NCI-H2081 (cell line): ENCODE measurements at regions not wholly inside any gene's neighbourhood (a gene's known extent, or its start where the extent isn't known, plus 50 kb on each side); places are given as distances from the start of the nearest gene placed in this dataset.

Source experiments
- DNase-seq, 2 experiments: peaks; one replicate each; lab custom pipeline; 2025; lab: John Stamatoyannopoulos, UW

DNA sequence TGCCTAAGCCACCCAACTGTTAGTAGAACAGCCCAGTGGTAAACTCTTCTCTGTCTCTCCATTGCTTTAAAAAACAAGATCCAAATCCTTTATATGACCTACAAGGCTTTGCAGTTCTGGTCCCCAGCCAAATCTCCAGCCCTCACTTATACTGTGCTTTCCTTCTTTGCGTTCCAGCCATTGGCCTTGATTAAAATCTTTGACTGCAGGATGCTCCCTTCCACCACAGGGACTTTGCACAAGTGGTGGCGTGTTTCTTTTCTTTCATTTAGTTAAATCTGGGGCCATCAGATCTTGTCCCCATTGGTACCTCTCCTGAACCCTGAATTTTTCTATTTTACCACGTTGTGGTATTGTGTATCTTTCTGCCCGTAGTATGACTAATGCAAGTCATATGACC lies 183.7 kb downstream of the VRK1 start:
- DNase-seq, result no peak

DNA sequence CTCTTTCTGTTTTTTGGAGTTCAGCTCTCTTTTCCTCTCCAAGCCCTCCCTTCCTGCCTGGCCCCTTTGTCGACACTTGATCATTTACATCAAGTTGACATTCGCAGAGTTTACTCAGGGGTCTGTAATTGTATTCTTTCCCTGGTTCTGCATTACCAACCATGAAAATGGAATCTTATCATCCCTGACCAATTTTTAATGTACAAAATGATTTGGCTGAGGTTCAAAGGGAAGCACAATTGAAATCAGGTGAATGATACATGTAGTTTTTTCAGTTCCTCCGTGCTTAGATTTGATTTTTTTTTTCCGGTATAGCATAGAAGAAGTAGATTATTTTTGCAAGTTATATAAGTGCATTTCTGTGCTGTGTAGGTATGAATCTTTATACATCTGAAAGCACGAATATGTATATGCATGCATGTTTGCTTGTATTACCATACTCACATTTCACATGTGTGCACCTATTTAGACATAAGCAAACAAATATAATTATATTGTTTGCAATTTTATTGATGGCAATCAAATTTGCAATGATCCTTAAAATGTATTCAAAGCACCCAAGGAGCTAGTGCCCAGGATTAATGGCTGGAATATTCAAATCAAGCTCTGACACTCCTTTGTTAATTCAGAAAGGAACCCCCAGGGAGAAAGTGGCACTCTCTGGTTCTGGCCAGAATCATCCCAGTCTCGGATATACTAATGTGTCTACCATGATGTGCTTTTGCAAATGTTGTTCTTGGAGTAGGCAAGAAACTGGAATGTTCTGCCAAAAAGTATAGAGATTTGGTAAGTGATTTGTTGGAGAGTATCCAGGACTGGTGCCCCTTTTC lies 189.3 kb downstream of the VRK1 start:
- DNase-seq, result no peak

DNA sequence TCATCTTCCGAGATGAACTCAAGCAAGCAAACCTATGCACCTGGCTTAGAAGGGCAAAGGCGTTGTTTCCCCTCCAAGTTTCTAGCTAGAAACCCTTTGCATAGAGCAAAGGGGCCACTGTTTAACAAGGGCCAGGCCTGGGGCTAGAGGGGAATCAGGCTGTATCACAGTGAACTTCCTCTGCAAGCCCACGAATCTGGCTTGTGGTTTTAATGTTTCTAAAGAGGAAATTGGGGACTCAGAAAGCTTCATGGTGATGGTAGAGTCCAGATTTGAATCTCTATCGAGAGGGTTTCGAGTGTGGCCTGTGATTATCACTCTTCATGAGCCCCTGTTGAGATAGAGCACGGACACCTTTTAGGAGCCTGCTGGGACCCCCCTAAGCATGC lies 189.9 kb downstream of the VRK1 start:
- DNase-seq, result no peak

DNA sequence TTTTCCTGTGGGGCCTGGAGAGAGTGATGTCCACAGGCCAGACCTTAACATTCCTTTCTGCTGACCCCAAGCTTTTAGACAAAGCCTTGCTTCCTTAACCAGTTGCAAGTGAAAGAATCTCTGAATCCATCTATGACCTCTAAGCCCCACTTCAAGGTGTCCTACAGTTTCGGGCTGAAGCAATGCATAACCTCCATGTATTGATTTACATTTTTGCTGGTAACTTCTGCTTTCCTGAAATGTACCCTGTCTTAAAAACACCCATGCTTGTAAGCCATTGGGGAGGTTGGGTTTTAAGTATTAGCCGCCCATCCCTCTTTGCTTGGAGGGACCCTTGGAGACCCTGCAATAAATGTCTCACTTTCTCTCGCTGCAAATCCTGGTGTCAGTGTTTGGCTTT lies 190.6 kb downstream of the VRK1 start:
- no peak for DNase-seq

DNA sequence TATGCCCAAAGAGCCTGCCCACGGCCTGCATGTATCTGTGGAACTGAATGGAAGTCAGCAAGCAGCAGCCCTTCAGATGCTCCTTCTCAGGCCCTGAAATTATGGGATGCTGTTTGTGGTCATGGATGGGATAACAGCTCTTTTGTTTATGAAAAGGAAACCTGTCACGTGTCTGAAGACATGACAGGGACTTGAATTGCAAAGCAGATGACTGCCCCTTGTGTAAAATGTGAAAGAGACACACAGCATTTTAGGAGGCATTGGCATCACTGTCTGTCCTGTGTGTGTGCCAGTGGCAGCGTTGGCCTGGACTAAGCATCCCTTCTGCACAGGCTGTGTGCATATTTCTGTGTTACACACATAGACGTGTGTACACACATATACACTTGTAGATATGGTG lies 192.1 kb downstream of the VRK1 start:
- no peak for DNase-seq

DNA sequence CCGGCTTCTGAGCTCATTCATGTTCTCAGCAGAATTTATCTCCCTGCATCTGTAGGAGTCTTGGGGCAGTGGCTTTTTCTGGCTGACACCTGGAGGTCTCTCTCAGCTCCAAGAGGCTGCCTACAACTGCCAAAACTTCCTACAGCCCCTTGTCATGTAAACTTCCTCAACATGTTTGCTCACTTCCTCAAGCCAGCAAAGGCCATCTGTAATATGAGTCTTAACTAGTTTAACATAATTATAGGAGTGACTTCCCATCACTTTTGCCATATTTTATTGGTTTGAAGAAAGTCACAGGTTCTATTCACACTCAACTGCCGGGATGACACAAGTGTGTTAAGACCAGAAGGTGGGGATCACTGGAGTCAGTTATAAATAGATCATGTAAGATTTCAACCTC lies 194.0 kb downstream of the VRK1 start:
- no peak for DNase-seq

DNA sequence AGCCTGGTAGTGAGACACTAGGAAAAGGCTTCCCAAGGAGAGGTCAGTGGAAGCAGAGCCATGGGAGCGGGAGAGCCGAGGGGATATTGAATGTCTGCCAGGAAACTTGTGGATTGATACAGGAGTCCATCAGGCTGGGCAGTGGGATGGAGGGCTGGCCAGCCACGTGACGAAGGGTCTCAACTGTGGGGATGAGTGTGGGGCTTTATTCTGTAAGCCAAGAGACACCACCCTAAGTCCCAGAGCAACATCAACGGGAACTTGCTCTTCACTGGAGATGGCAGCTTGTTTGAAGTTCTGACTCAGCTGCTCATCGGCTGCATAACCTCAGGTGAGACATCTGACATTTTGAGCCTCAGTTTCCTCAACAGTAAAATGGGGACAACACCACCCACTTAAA lies 197.8 kb downstream of the VRK1 start:
- no peak for DNase-seq

DNA sequence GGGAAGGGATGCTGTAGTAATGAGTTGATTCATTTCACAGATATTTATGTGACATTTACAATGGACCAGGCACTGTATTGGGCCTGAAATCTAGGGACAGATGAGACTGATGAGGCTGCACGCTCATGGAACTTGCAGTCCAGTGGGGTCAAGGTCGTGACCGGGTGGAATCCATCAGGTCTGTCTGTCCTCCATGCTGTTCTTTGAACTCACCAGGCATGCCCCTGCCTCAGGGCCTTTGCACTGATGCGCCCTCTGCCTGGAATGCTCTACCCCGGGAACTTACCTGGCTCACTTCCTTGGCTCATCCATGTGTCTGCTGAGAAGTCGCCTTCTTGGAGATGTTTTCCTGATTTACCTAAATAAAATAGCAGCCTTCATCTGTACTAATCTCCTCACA lies 200.1 kb downstream of the VRK1 start:
- DNase-seq, result no peak

DNA sequence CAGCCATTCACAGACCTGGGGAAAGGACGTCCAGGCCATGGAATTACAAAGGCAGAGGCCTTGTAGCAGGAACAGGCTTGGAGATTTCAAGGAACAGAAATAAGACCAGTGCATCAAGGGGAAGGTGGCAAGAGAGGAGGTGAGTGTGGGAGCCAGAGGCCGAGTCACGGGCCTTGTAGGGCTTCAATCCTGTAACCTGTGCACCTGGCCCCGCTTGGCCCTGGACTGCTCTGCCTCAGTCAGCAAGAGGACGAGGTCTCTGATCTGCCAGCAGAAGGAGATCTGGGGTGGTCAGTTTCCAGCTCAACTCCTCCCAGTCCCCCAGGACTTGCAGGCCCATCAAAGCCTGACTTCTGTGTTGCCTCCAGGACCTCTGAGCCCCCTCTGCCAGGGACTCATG lies 200.8 kb downstream of the VRK1 start:
- DNase-seq, result no peak

DNA sequence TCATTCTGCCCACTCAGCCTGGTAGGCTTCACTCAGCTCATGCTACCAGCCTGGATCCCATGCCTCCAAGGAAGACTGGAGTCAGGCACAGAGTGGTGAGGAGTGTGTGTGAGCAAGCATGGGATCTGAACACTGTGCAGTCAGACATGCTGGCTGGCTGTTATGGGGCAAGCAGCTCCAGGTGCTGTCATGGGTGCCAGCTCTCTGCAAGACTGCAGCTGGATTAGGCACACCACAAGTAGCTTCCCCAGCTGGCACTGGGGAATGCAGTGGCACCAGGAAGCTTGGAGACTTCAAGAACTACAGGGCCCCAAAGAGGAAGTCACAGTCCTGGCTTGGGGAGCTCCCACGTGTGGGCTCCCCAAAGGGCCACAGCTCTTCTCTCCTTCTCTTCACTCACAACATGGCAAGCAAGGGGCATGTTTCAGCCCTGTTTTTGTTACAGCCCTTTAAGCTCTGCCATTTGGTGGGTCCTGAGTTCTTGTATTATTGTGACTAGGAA lies 202.5 kb downstream of the VRK1 start:
- DNase-seq, result no peak

DNA sequence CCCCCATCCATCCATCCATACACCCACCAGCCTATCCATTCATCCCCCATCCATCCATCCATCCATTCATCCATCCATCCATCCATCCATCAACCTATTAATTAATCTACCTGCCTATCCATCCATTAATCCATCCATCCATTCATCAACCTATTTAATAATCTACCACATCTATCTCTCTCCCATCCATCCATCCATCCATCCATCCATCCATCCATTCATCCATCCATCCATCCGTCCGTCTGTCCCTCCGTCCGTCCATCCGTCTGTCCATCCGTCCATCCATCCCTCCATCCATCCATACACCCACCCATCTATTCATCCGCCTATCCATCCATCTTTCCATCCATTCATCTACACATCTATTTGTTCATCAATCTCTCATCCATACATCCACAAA lies 205.3 kb downstream of the VRK1 start:
- DNase-seq, result no peak

DNA sequence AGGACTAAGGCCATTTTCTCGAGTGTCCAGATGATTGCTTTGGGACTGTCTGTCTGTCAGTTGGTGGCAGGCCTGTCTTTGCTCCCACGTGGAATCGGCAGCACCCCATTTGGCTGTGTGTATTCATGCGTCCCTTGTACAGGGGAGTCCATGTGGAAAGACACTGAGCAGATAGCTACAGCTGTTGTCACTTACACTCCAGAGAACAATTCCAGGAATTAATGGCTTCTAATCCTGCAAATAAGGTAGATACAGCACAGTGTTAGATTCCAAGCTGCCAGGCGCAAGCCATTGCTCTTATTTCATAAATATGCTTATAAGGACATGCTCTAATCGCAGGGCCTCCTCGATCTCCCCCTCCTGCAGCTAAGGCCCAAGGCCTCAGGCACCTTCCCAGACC lies 208.8 kb downstream of the VRK1 start:
- no peak for DNase-seq

DNA sequence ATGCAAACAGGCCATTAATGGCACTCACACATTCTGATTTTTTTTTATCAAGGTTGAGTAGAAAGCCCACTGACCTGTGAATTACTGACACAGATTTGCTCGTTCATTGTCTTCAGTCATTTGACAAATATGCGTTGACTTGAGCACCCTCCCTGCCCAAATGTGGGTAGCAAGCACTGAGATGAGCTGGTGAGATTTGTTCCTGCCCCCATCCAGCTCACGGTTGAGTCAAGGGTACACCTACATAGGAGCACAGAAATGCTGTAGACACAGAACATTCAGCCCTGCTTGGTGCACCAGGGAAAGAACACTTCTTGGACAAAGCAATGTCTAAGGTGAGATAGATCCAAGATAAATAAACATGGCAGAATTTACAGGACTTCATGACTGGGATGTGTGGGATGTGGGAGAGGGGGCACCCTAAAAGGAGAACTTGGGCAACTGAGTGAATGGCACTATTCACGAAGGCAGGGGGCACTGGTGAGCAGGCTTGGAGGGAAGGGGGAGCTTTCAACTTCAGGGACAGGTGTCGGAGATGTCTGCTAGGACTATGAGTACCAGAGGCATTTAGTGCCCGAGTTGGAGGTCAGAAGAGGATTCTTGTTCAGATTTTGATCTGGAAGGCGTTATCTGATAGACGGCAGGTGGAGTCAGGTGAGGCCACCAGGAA lies 213.4 kb downstream of the VRK1 start:
- DNase-seq, result no peak

DNA sequence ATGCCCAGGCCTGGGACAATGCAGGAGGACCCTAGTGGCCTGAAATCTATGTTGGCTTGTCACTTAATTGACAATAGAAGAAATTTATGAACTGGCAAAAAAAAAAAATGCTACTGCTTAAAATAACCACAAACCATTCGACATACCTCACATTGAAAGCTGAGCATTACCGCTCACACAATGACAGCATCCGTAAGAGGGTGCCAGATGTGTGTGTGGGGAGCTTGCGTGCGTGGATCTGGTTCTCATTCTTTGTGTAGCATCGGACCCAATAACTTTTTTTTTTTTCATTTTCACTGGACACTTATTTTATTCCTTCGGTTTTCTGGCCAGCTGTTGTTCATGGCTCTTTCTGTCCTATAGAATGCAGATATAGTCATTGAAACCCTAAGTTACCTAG lies 216.7 kb downstream of the VRK1 start:
- DNase-seq, result no peak

DNA sequence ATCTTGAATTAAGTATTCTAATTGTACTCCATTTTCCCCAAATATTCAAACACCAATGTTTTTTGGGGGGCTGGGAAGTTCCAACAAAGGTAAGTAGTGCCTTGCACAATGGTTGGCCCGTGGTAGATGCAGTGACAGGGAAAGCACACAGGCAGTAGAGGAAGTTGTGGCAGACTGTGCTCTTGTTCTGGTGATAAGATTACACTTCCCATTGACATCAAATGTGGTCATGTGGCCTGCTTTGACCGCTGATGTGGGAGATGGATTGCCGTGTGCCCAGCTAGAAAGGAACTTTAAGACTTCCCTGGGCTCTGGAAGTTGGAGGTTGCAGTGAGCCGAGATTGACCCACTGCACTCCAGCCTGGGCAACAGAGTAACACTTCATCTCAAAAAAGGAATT lies 223.8 kb downstream of the VRK1 start:
- DNase-seq, result no peak

DNA sequence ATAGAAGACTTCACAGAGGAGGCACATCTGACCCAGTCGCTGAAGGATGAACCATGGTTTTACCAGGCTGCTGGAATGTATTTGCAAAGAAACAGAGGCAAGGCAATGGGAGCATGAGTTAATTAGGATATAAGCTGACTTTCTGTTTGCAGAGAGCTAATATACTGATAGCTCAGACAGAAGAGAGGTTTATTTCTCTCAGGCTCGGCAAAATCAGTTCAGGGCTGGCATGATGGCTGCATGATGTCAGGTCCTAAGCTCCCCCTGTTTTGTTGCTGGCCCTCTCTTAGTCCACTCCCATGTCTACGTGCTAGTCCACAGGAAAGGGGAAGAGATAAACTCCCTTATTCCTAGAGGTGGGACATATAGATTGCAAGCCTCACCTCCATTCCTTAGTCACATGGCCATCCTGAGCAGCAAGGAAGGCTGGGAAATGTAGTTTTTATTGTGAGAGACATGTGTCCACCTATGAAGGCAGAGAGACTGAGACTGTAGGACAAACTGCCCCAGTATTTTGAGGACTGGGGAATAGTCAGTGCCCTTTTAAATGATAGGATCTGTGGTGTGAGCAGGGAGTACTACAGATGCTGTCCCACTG lies 224.5 kb downstream of the VRK1 start:
- no peak for DNase-seq

DNA sequence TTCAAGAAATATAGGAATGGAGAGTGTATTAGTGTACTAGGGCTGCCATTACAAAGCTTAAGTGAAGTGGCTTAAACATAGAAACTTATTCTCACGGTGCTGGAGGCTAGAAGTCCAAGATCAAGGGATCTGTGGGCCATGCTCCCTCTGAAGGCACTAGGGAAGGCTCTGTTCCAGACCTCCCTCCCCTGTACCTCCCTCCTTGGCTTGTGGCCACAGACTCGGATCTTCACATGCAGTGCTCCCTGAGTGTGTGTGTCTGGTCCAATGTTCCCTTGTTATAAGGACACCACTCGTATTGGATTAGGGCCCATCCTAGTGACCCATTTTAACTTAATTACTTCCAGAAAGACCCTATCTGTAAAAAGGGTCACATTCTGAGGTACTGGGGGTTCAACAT lies 225.6 kb downstream of the VRK1 start:
- no peak for DNase-seq

DNA sequence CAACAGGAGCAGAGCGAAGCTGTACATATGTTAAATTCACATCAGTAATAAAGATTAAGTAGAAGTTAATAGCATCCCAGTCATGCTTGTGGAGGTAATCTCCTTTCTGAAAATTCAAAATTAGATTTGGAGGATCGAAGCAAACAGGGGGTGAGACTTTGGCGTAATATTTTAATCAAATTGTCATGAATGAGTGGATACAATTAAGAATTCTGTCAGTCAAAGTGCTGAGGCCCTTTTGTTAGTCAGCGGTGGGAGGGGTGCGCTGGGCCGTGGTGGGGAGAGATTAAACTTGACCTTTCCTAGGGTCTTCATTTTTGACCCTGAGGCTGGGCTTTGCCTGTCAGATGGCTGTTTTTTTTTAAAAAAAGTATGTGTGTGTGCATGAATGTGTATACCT lies 226.7 kb downstream of the VRK1 start:
- no peak for DNase-seq

DNA sequence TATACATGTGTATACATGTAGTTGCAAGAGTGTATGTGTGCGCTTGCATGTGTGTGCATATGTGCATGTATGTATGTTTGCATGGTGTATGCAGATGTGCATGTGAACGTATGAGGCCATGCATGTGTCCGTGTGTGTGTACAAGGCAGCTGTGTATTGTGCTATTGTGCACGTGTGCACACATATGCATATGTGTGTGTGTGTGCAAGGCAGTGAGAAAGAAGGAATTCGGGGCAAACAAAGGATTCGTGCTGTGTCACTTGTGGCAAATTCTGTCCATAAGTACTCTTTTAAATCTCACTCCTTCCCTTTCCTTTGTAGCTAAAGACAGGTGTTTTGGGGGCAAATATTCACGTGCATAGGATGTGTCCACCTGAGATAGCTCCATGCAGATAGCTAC lies 227.1 kb downstream of the VRK1 start:
- DNase-seq, result no peak

DNA sequence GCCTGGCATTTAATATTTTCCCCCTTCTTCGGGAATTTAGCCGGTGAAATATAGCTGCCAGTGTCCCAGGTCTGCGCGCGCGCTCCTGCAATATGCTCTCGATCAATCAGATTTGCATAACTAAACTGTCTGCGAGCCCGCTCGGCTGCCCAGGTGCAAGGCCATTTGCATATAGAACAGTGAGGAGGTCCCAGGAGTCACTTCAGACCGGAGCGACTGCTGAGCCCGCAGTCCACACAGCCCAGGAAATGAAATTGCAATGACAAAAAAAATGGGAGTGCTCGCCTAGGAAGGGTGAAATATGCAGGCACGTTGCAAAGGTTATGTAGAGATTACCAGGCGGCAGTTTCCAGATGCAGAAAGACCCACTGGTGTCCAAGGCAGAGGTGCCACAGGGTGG lies 228.5 kb downstream of the VRK1 start:
- no peak for DNase-seq

DNA sequence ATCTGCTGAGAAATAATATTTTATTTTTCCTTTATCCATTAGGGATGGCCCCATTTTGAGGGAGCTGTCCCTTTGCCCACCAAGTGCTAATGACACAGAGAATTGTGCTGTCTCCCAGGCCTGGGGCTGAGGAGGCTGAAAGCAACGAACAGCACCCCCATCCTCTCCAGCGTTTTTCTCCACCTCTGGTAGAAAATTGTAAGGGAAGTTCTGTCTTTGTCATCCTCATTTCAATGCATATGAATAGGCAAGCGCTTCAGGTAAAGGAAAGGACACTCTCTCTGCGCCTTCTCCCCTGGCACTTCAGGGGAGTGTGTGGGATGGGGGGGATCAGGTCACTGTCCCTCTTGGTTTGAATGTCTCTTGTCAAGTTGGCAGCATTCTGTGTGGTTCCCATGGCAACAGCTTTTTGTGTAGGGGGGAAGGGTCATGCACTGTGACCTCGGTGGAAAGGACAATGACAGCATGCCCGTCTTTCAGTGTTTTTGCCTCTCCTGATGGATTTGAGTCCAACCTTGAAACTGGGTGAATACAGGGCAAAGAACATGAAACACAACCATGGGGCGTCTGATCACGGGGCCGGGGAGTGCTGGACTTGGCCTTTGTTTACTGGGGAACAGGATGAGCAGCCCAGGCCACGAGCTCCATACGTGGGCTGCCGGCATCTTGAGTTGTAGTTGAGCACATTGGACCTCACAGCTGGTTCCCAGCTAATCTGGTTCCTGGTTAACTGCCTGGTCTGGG lies 230.2 kb downstream of the VRK1 start:
- DNase-seq, result no peak

DNA sequence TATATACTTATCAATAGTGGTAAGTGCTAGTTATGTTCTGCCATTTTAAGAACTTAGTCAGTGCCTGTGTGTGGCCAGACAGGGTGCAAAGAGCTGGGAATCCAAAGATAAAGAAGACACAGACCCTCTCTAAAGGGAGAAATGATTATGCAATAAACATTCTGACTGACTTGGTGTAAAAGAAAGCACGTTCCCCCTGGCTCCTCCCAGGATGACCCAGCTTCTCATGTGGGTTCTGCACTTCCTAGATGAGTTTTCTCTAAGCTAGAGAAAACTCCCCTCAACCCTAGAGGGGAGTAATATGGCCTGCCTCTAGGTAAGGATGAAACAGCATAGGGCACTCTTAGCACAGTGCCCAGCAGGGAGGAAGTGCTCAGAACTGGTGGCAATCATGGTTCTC lies 231.2 kb downstream of the VRK1 start:
- DNase-seq, result no peak

DNA sequence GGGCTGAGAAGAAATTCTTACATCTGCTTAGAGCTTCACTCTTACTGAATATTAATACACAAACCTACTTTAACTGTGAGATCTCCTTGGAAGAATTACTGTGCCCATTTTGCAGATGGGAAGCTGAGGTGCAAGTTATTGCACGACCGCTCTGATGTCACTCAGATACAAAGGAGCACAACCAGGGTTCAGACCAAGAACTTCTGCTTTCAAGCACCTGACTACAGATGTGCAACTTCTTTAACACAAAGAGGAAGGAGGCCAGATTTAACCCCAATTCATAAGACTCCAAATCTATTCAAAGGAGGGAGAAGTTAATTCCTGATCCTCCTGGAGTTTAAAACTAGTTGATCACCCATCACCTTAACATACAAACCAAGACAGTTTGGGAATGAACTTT lies 232.6 kb downstream of the VRK1 start:
- DNase-seq, result no peak
